ENCODE measurements at regions not wholly inside any gene's neighbourhood (a gene's known extent, or its start where the extent isn't known, plus 50 kb on each side); places are given as distances from the start of the nearest gene placed in this dataset.

DNA sequence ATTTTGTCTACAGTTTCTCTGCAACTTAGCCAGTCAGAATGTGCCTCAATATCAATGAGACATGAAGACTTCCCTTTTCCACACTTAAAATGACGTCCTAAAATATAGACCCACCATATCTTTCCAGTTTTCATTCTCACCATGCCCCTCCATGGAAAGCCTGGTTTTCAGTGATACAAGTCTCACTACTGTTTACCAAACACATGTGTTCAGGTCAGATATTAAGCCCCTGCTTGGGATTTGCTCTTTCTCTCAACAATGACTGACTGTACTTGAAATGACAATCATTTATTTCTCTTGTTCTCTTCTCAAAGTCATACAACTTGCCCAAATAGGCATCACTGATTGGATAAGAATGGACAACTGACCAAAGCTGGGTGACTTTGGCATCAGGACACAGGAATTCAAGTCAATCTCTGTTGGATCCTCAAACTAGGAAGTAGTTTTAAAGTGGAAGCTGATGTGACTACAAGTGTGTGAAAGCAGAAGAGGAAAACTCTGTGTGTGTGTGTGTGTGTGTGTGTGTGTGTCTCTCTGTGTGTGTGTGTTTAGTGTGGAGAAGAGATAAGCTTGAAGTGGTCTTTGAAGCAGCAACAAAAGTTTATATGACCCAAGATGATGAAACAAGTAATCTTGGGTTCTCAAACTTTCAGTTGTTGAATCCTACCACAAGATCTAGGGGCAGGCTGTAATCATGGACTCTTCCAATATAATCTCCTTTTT, 217.4 kb upstream of the FGF13 start:
- H3K79me1 ChIP-seq (ENCODE audit: low read depth, low read length), result no peaks in the 10 kb centered on the region
- no peak overlapping the region for H3K9ac ChIP-seq (replicated peaks in 1 of 4; ENCODE audit: extremely low read depth in 1 of 4, low read depth in 3 of 4, low read length in 3 of 4)
- DNase-seq (ENCODE audit: low read depth in 1 of 2, low spot score in 2 of 2) (no peak), FAIRE-seq (peak; percentile 45)
- CTCF ChIA-PET (ENCODE audit: partially characterized antibody), result interaction anchor here (0.7 to 1.0 kb wide), 2 partner anchors 54 to 127 kb away, joined by 3 read pairs; no protein-coding TSS in a partner anchor
- no peak overlapping the region for H2AK5ac ChIP-seq (ENCODE audit: low read depth, low read length)
- H3K9me3 ChIP-seq (ENCODE audit: insufficient read depth in 2 of 2, low read depth in 1 of 2, low read length in 1 of 2), result no peaks in the 10 kb centered on the region
- H2BK20ac ChIP-seq (ENCODE audit: low read length), result no peak overlapping the region
- no peak overlapping the region for H3K18ac ChIP-seq (ENCODE audit: extremely low read depth, low read length)
- POLR2A ChIA-PET (ENCODE audit: partially characterized antibody), result no interaction called here
- H2BK5ac ChIP-seq (ENCODE audit: low read depth, low read length), result no peak overlapping the region
- no peak overlapping the region for H2BK15ac ChIP-seq (ENCODE audit: low read length)
- H4K5ac ChIP-seq (ENCODE audit: insufficient read length, low read depth, low read length), result no peak overlapping the region
- no peak overlapping the region for H3K56ac ChIP-seq (replicated peaks; ENCODE audit: insufficient read length, low read depth, low read length)
- H3K4me2 ChIP-seq (ENCODE audit: insufficient read depth in 1 of 2, low read depth in 2 of 2, low read length in 2 of 2), result no peak overlapping the region
- H3K23ac ChIP-seq (ENCODE audit: insufficient read length), result no peak overlapping the region
- no peak overlapping the region for H3K4ac ChIP-seq (replicated peaks; ENCODE audit: insufficient read length, low read depth, low read length)
- no peak overlapping the region for H3K4me3 ChIP-seq (ENCODE audit: extremely low read depth in 1 of 4, insufficient read depth in 2 of 4, low read depth in 3 of 4, low read length in 4 of 4)
- H3K23me2 ChIP-seq (ENCODE audit: low read depth, low read length), result no peaks in the 10 kb centered on the region
- H4K20me1 ChIP-seq (replicated peaks in 1 of 2; ENCODE audit: control insufficient read depth in 1 of 2, insufficient read depth in 2 of 2, low read length in 2 of 2), result no peaks in the 10 kb centered on the region
- H3K4me1 ChIP-seq (replicated peaks in 1 of 4; ENCODE audit: control insufficient read depth in 3 of 4, insufficient read depth in 4 of 4, low read length in 3 of 4), result no peaks in the 10 kb centered on the region
- H3K79me2 ChIP-seq (ENCODE audit: control insufficient read depth in 1 of 2, insufficient read depth in 2 of 2, low read length in 2 of 2), result no peaks in the 10 kb centered on the region
- no peak overlapping the region for H2BK12ac ChIP-seq (ENCODE audit: low read depth, low read length)
- WGBS, 2 experiments (ENCODE audit: extremely low coverage in 1 of 2, insufficient coverage in 1 of 2, insufficient read length in 1 of 2, insufficient replicate concordance in 2 of 2, low coverage in 1 of 2, low lambda C conversion rate in 2 of 2, missing lambda C conversion rate in 1 of 2), result 100% methylated on average over 1 of the region's 1 CpG; no CpG with 5 or more reads in 1 of the 2 experiments
- no peaks in the 10 kb centered on the region for H3K36me3 ChIP-seq (ENCODE audit: control insufficient read depth in 2 of 4, insufficient read depth in 4 of 4, low read length in 3 of 4)
- no peak overlapping the region for H2AFZ ChIP-seq (ENCODE audit: low read length)
- H3K14ac ChIP-seq (ENCODE audit: insufficient read length), result no peak overlapping the region
- H3K27me3 ChIP-seq (replicated peaks in 1 of 4; ENCODE audit: control insufficient read depth in 3 of 4, extremely low read depth in 1 of 4, insufficient read depth in 3 of 4, low read length in 3 of 4), result no peaks in the 10 kb centered on the region
- H3K27ac ChIP-seq (ENCODE audit: low read depth, low read length), result no peak overlapping the region
- H4K8ac ChIP-seq (ENCODE audit: extremely low read depth, insufficient read depth, low read length), result no peak overlapping the region
- no peak overlapping the region for H2BK120ac ChIP-seq (replicated peaks; ENCODE audit: low read depth, low read length)
- no peak overlapping the region for H4K91ac ChIP-seq (replicated peaks; ENCODE audit: insufficient read length, low read length)
- TF ChIP-seq CHD1 (IDR thresholded peaks at IDR 0.05; ENCODE audit: low read depth, low read length), result no peak
- no peak for TF ChIP-seq JUN (IDR thresholded peaks at IDR 0.05; ENCODE audit: low read depth, low read length)
- no peak for TF ChIP-seq HDAC2 (IDR thresholded peaks at IDR 0.05; ENCODE audit: borderline replicate concordance in 1 of 2, low read depth in 2 of 2, low read length in 2 of 2)
- no peak for TF ChIP-seq CHD2 (IDR thresholded peaks at IDR 0.05; ENCODE audit: low read length)
- no peak for TF ChIP-seq CTBP2 (IDR thresholded peaks at IDR 0.05; ENCODE audit: borderline replicate concordance, insufficient read depth, insufficient read length, low read length)
- no peak for TF ChIP-seq TBP (IDR thresholded peaks at IDR 0.05; ENCODE audit: low read depth, low read length)
- no peak for TF ChIP-seq MAFK (IDR thresholded peaks at IDR 0.05; ENCODE audit: low read depth, low read length)
- no peak for TF ChIP-seq TEAD4 (IDR thresholded peaks at IDR 0.05; ENCODE audit: low read depth, low read length)
- TF ChIP-seq, protein P1, sequence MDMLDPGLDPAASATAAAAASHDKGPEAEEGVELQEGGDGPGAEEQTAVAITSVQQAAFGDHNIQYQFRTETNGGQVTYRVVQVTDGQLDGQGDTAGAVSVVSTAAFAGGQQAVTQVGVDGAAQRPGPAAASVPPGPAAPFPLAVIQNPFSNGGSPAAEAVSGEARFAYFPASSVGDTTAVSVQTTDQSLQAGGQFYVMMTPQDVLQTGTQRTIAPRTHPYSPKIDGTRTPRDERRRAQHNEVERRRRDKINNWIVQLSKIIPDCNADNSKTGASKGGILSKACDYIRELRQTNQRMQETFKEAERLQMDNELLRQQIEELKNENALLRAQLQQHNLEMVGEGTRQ (IDR thresholded peaks at IDR 0.05; ENCODE audit: low read length), result no peak
- TF ChIP-seq EZH2 (IDR thresholded peaks at IDR 0.05; ENCODE audit: low read depth, low read length, severe bottlenecking), result no peak
- TF ChIP-seq KDM5A (IDR thresholded peaks at IDR 0.05; ENCODE audit: low read length), result no peak
- TF ChIP-seq JUND (IDR thresholded peaks at IDR 0.05; ENCODE audit: low read length), result no peak
- TF ChIP-seq FOSL1 (IDR thresholded peaks at IDR 0.05; ENCODE audit: insufficient read depth, low read depth, low read length), result no peak
